ENCODE measurements at regions not wholly inside any gene's neighbourhood (a gene's known extent, or its start where the extent isn't known, plus 50 kb on each side); places are given as distances from the start of the nearest gene placed in this dataset.

GRCh38 chr2:75954761-75955160, 244.0 kb upstream of the GCFC2 start:
- TF ChIP-seq EZH2phosphoT487 (IDR thresholded peaks at IDR 0.05; ENCODE audit: low read length) = no peak
- no peak for TF ChIP-seq CTCF (IDR thresholded peaks at IDR 0.05; ENCODE audit: low read length)
- no peak for TF ChIP-seq EZH2 (optimal IDR thresholded peaks at IDR 0.05; ENCODE audit: low read depth, low read length)
